ENCODE measurements at regions not wholly inside any gene's neighbourhood (a gene's known extent, or its start where the extent isn't known, plus 50 kb on each side); places are given as distances from the start of the nearest gene placed in this dataset.

- no TSS peak for BruUV-seq (replicated peaks)
- Histone ChIP-seq H3K79me1 (ENCODE audit: low read depth in 1 of 2, low read length in 2 of 2) (no peaks in the 10 kb centered on the region), H4K20me1 (ENCODE audit: insufficient read depth, low read length) (no peaks in the 10 kb centered on the region), H3K9ac (ENCODE audit: low read depth, low read length) (no peak overlapping the region), H2BK15ac (ENCODE audit: low read depth, low read length) (no peak overlapping the region), H3K23ac (ENCODE audit: low read depth, low read length) (no peak overlapping the region), H2BK120ac (ENCODE audit: low read depth, low read length) (no peak overlapping the region), H3K4me2 (ENCODE audit: low read depth, low read length) (no peak overlapping the region), H4K91ac (ENCODE audit: insufficient read depth, low read depth, low read length) (no peak overlapping the region), H2BK20ac (ENCODE audit: low read depth, low read length) (no peak overlapping the region), H4K5ac (ENCODE audit: low read depth, low read length) (no peak overlapping the region), H3K14ac (replicated peaks; ENCODE audit: low read depth, low read length) (no peak overlapping the region), H2AK5ac (ENCODE audit: low read depth, low read length) (no peak overlapping the region), H3K4me3 (ENCODE audit: insufficient read depth, low read depth, low read length) (no peak overlapping the region), H3K9me3 (ENCODE audit: control insufficient read depth, insufficient read depth, low read length) (peaks cover 2% of the 10 kb centered on the region; the same call in 1 of the 2 replicates), H3K9me1 (ENCODE audit: insufficient read depth, low read length) (no peaks in the 10 kb centered on the region), H2AFZ (replicated peaks; ENCODE audit: low read length, poor library complexity) (no peak overlapping the region), H3K4ac (ENCODE audit: low read depth, low read length) (no peak overlapping the region), H3K56ac (ENCODE audit: extremely low read depth, insufficient read depth, low read length) (no peak overlapping the region), H2AK9ac (replicated peaks; ENCODE audit: low read depth, low read length, poor library complexity) (no peak overlapping the region), H3K27me3 (ENCODE audit: control insufficient read depth, insufficient read depth, low read length) (no peaks in the 10 kb centered on the region), H4K8ac (ENCODE audit: low read depth in 2 of 2, low read length in 2 of 2) (no peak overlapping the region), H3K27ac (ENCODE audit: insufficient read depth, low read length) (no peak overlapping the region), H3K18ac (ENCODE audit: low read depth, low read length) (no peak overlapping the region), H3K36me3 (ENCODE audit: control insufficient read depth, insufficient read depth, low read length) (no peaks in the 10 kb centered on the region), H2BK5ac (ENCODE audit: low read depth, low read length, poor library complexity, severe bottlenecking) (no peak overlapping the region), H3K4me1 (ENCODE audit: control insufficient read depth, insufficient read depth, low read length) (no peaks in the 10 kb centered on the region)
- no peak for ATAC-seq (ENCODE audit: low read depth)
- CTCF ChIA-PET = no interaction called here
- dilution Hi-C loops (cut with HindIII; ENCODE audit: low sequenced_read_pairs, unreplicated experiment) = no loop called here
- TF ChIP-seq MAFK (IDR thresholded peaks at IDR 0.05; ENCODE audit: low read depth, low read length) (no peak), MXI1 (IDR thresholded peaks at IDR 0.05; ENCODE audit: borderline replicate concordance, low read depth, low read length) (no peak), RCOR1 (IDR thresholded peaks at IDR 0.05; ENCODE audit: insufficient replicate concordance, low read length) (no peak), ELK1 (IDR thresholded peaks at IDR 0.05; ENCODE audit: borderline replicate concordance, low read depth, low read length) (no peak), FOS (IDR thresholded peaks at IDR 0.05; ENCODE audit: low read depth, low read length) (no peak)
- TF ChIP-seq, protein P1, sequence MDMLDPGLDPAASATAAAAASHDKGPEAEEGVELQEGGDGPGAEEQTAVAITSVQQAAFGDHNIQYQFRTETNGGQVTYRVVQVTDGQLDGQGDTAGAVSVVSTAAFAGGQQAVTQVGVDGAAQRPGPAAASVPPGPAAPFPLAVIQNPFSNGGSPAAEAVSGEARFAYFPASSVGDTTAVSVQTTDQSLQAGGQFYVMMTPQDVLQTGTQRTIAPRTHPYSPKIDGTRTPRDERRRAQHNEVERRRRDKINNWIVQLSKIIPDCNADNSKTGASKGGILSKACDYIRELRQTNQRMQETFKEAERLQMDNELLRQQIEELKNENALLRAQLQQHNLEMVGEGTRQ (IDR thresholded peaks at IDR 0.05; ENCODE audit: low read depth, low read length) = no peak
- intact Hi-C loops (cut with micrococcal nuclease) = no loop called here
- in situ Hi-C loops (cut with MboI; ENCODE audit: low sequenced_read_pairs) = no loop called here
- DNase-seq = no peak
- POLR2A ChIA-PET (ENCODE audit: unreplicated experiment) = no interaction called here
- WGBS, 2 experiments (ENCODE audit: extremely low coverage in 2 of 2, insufficient read length in 1 of 2) = no CpG with 5 or more reads among the region's 2 CpGs
Measured at GRCh38 chr17:52740006-52740405, 581.5 kb upstream of the CA10 start.

All from IMR-90 (cell line).